WTC11 (cell line): ENCODE measurements at regions not wholly inside any gene's neighbourhood (a gene's known extent, or its start where the extent isn't known, plus 50 kb on each side); places are given as distances from the start of the nearest gene placed in this dataset.

ENCODE experiments used
- ATAC-seq: fragments of 200-7000 bp; cut with Tn5 transposase; 2 replicates; pipeline ENCODE4 v1.10.0; 2021; ENCODE audit warnings: mild to moderate bottlenecking, moderate library complexity
- CTCF ChIA-PET: fragments of 300-600 bp; sonication (Branson Sonifier 250); formaldehyde crosslinking; loops from one replicate; lab custom pipeline; 2021; ENCODE audit warnings: antibody characterized with exemption; lab: Charles Lee
- POLR2A ChIA-PET: fragments of 350-600 bp; sonication (Branson Sonifier 250); formaldehyde crosslinking; loops from one replicate; lab custom pipeline; 2021; ENCODE audit warnings: antibody characterized with exemption; lab: Charles Lee
- DNase-seq: peaks from one replicate; pipeline ENCODE4 v3.0.0; 2021; ENCODE audit warnings: low spot score
- H3K27ac Mint-ChIP-seq: 2 replicates; pipeline ENCODE4 v1.8.0; 2021; ENCODE audit warnings: mixed read lengths
- H3K27me3 Mint-ChIP-seq: 2 replicates; pipeline ENCODE4 v1.8.0; 2021; ENCODE audit warnings: low read depth, mild to moderate bottlenecking, moderate library complexity, mixed read lengths
- H3K36me3 Mint-ChIP-seq: 2 replicates; pipeline ENCODE4 v1.8.0; 2021; ENCODE audit warnings: mixed read lengths
- H3K4me1 Mint-ChIP-seq: 2 replicates; pipeline ENCODE4 v1.8.0; 2022; ENCODE audit warnings: mixed read lengths
- H3K4me3 Mint-ChIP-seq: 2 replicates; pipeline ENCODE4 v1.8.0; 2021; ENCODE audit warnings: mild to moderate bottlenecking, moderate library complexity, mixed read lengths
- H3K9me3 Mint-ChIP-seq: 2 replicates; pipeline ENCODE4 v1.8.0; 2021; ENCODE audit warnings: mixed read lengths
- AFF4 ChIP-seq: sonication (generic); formaldehyde crosslinking; IDR thresholded peaks from 2 replicates; pipeline ENCODE4 v1.8.1; 2023; ENCODE audit warnings: mild to moderate bottlenecking, missing genetic modification reagents, borderline replicate concordance
- E2F1 ChIP-seq: sonication (generic); formaldehyde crosslinking; IDR thresholded peaks from 2 replicates; pipeline ENCODE4 v1.8.0; 2022; ENCODE audit warnings: mild to moderate bottlenecking, missing genetic modification reagents
- E2F4 ChIP-seq: sonication (generic); formaldehyde crosslinking; IDR thresholded peaks from 2 replicates; pipeline ENCODE4 v1.8.1; 2022; ENCODE audit warnings: low read depth, mild to moderate bottlenecking, moderate library complexity, missing genetic modification reagents, borderline replicate concordance
- E2F5 ChIP-seq: sonication (generic); formaldehyde crosslinking; IDR thresholded peaks from 2 replicates; pipeline ENCODE4 v1.8.1; 2022; ENCODE audit warnings: mild to moderate bottlenecking, moderate library complexity, missing genetic modification reagents
- FOXK1 ChIP-seq: sonication (generic); formaldehyde crosslinking; IDR thresholded peaks from 2 replicates; pipeline ENCODE4 v1.8.0; 2022; ENCODE audit warnings: mild to moderate bottlenecking, moderate library complexity, missing genetic modification reagents
- GABPB1 ChIP-seq: sonication (generic); formaldehyde crosslinking; IDR thresholded peaks from 2 replicates; pipeline ENCODE4 v1.8.1; 2023; ENCODE audit warnings: mild to moderate bottlenecking, missing genetic modification reagents
- HMGXB4 ChIP-seq: sonication (generic); formaldehyde crosslinking; IDR thresholded peaks from 2 replicates; pipeline ENCODE4 v1.8.1; 2023; ENCODE audit warnings: mild to moderate bottlenecking, moderate library complexity, missing genetic modification reagents
- JUN ChIP-seq: sonication (generic); formaldehyde crosslinking; IDR thresholded peaks from 2 replicates; pipeline ENCODE4 v1.8.0; 2023; ENCODE audit warnings: mild to moderate bottlenecking, missing genetic modification reagents
- MYBL2 ChIP-seq: sonication (generic); formaldehyde crosslinking; IDR thresholded peaks from 2 replicates; pipeline ENCODE4 v1.8.1; 2023; ENCODE audit warnings: mild to moderate bottlenecking, moderate library complexity, missing genetic modification reagents
- PRRX2 ChIP-seq: fragments of 250-450 bp; sonication (Bioruptor Pico); IDR thresholded peaks from 2 replicates; pipeline ENCODE4 v1.8.0; 2021; ENCODE audit warnings: mild to moderate bottlenecking
- TCF7 ChIP-seq: sonication (generic); formaldehyde crosslinking; IDR thresholded peaks from 2 replicates; pipeline ENCODE4 v1.8.0; 2022; ENCODE audit warnings: mild to moderate bottlenecking, low read depth, missing genetic modification reagents, moderate library complexity
- ZBTB43 ChIP-seq: sonication (generic); formaldehyde crosslinking; IDR thresholded peaks from 2 replicates; pipeline ENCODE4 v1.8.1; 2023; ENCODE audit warnings: mild to moderate bottlenecking, missing genetic modification reagents
- ZMAT4 ChIP-seq: fragments of 250-450 bp; sonication (Bioruptor Pico); IDR thresholded peaks from 2 replicates; pipeline ENCODE4 v1.9.0; 2021; ENCODE audit warnings: mild to moderate bottlenecking
- ZNF263 ChIP-seq: sonication (generic); formaldehyde crosslinking; IDR thresholded peaks from 2 replicates; pipeline ENCODE4 v1.8.1; 2022; ENCODE audit warnings: low read depth, mild to moderate bottlenecking, moderate library complexity, missing genetic modification reagents
- ZNF281 ChIP-seq: sonication (generic); formaldehyde crosslinking; IDR thresholded peaks from 2 replicates; pipeline ENCODE4 v1.8.0; 2023; ENCODE audit warnings: mild to moderate bottlenecking, missing genetic modification reagents
- ZNF532 ChIP-seq: fragments of 250-450 bp; sonication (Bioruptor Pico); IDR thresholded peaks from 2 replicates; pipeline ENCODE4 v1.9.0; 2021; ENCODE audit warnings: mild to moderate bottlenecking, borderline replicate concordance

GRCh38 chr5:132138260-132138659 lies 64.7 kb downstream of the CSF2 start:
- POLR2A ChIA-PET, result no interaction called here
- Mint-ChIP-seq H3K4me1 (no peaks in the 10 kb centered on the region), H3K27ac (no peak overlapping the region), H3K4me3 (no peak overlapping the region), H3K27me3 (peaks cover 2% of the 10 kb centered on the region; the same call in 1 of the 2 replicates), H3K9me3 (peaks cover 29% of the 10 kb centered on the region), H3K36me3 (peaks cover 7% of the 10 kb centered on the region)
- ATAC-seq (no peak), DNase-seq (no peak)
- CTCF ChIA-PET, result no interaction called here
- TF ChIP-seq GABPB1 (CRISPR knock-in tag), result no peak
- no peak for TF ChIP-seq JUN (CRISPR knock-in tag)
- no peak for TF ChIP-seq HMGXB4 (CRISPR knock-in tag)
- TF ChIP-seq E2F1 (CRISPR knock-in tag), result no peak
- TF ChIP-seq TCF7, result no peak
- no peak for TF ChIP-seq AFF4 (CRISPR knock-in tag)
- TF ChIP-seq ZNF532, result no peak
- no peak for TF ChIP-seq E2F4 (CRISPR knock-in tag)
- no peak for TF ChIP-seq ZBTB43
- TF ChIP-seq PRRX2 (CRISPR knock-in tag), result no peak
- TF ChIP-seq MYBL2, result no peak
- TF ChIP-seq ZMAT4 (CRISPR knock-in tag), result no peak
- TF ChIP-seq ZNF263 (CRISPR knock-in tag), result no peak
- TF ChIP-seq ZNF281 (CRISPR knock-in tag), result no peak
- no peak for TF ChIP-seq E2F5 (CRISPR knock-in tag)
- TF ChIP-seq FOXK1, result no peak
